HEK293 (cell line): ENCODE measurements at regions not wholly inside any gene's neighbourhood (a gene's known extent, or its start where the extent isn't known, plus 50 kb on each side); places are given as distances from the start of the nearest gene placed in this dataset.

ENCODE experiments used
- KLF9 ChIP-seq: fragments of 450-650 bp; formaldehyde crosslinking; IDR thresholded peaks from 2 replicates; pipeline ENCODE4 v1.5.1; 2016; ENCODE audit warnings: missing biosample characterization, missing genetic modification characterization, low read depth
- PRDM1 ChIP-seq: fragments of 450-650 bp; formaldehyde crosslinking; IDR thresholded peaks from 2 replicates; pipeline ENCODE4; 2016; ENCODE audit warnings: missing biosample characterization, missing genetic modification characterization
- SALL2 ChIP-seq: fragments of 450-650 bp; formaldehyde crosslinking; IDR thresholded peaks from 2 replicates; pipeline ENCODE4 v1.5.0; 2017; ENCODE audit warnings: missing biosample characterization, mild to moderate bottlenecking, missing genetic modification characterization, borderline replicate concordance
- YY1 ChIP-seq: fragments of 450-650 bp; formaldehyde crosslinking; IDR thresholded peaks from 2 replicates; pipeline ENCODE4 v1.5.1; 2018; ENCODE audit warnings: missing biosample characterization, missing genetic modification characterization
- ZNF138 ChIP-seq: fragments of 450-650 bp; formaldehyde crosslinking; IDR thresholded peaks from 2 replicates; pipeline ENCODE4 v1.5.1; 2016; ENCODE audit warnings: missing biosample characterization, missing genetic modification characterization, borderline replicate concordance
- ZNF501 ChIP-seq: fragments of 450-650 bp; formaldehyde crosslinking; IDR thresholded peaks from 2 replicates; pipeline ENCODE4 v1.5.1; 2016; ENCODE audit warnings: missing biosample characterization, missing genetic modification characterization
- ZNF513 ChIP-seq: fragments of 450-650 bp; IDR thresholded peaks from 2 replicates; pipeline ENCODE4 v1.5.1; 2018; ENCODE audit warnings: missing biosample characterization, missing genetic modification characterization
- ZNF624 ChIP-seq: fragments of 450-650 bp; formaldehyde crosslinking; IDR thresholded peaks from 2 replicates; pipeline ENCODE4 v1.5.1; 2017; ENCODE audit warnings: missing biosample characterization, missing genetic modification characterization
- ZNF639 ChIP-seq: fragments of 450-650 bp; formaldehyde crosslinking; IDR thresholded peaks from 2 replicates; pipeline ENCODE4 v1.5.1; 2016; ENCODE audit warnings: missing biosample characterization, missing genetic modification characterization
- ZNF701 ChIP-seq: fragments of 450-650 bp; formaldehyde crosslinking; IDR thresholded peaks from 2 replicates; pipeline ENCODE4 v1.5.1; 2016; ENCODE audit warnings: missing biosample characterization, missing genetic modification characterization
- TF ChIP-seq, protein P1 (sequence below): fragments of 450-650 bp; formaldehyde crosslinking; IDR thresholded peaks from 2 replicates; pipeline ENCODE4 v1.5.1; 2016; ENCODE audit warnings: missing biosample characterization, missing genetic modification characterization
- TF ChIP-seq, protein P2 (sequence below): fragments of 450-650 bp; formaldehyde crosslinking; IDR thresholded peaks from 2 replicates; pipeline ENCODE4 v1.5.1; 2016; ENCODE audit warnings: missing biosample characterization, missing genetic modification characterization

DNA sequence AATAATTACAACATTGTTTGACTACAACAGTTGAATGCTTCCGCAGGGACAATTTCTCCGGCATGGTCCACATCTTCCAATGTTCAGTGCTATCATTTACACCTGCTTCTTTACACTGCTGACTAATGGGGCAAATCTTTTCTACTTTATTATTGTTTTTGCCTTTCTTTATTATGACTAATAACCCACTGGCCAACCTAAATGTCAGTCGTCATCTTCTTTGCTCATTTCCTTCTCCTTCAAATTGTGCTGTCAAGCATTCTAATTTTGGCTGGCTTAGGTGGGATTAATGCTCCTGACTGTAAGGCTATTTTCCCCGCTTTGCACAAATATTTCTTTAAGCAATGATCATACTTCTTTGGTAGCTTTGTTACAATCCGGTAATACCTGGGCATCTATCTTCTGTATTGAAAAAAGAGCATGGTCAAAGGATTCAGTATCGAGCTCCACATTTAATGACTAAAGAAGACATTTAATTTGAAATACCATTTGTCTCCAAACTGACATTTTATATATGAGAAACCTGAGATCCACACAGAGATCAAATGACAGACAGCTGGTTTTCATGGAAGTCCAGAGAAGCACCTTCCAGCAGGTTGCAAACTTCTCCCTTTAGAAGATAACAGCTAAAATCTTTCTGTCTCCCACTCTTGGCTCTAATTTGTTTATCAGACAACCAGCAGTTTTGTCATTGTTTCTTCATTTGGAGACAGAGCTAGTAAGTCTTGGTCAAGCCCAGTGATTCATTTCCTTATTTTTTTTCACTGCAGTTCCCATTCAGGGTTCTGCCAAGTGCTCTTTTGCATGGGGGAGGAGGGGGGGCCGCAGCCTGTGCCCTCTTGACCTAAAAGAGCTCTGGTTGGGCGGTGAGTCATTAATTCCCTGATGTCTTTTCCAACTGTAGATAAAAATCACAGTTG lies 132.9 kb downstream of the SOCS6 start:
- TF ChIP-seq, protein P1, sequence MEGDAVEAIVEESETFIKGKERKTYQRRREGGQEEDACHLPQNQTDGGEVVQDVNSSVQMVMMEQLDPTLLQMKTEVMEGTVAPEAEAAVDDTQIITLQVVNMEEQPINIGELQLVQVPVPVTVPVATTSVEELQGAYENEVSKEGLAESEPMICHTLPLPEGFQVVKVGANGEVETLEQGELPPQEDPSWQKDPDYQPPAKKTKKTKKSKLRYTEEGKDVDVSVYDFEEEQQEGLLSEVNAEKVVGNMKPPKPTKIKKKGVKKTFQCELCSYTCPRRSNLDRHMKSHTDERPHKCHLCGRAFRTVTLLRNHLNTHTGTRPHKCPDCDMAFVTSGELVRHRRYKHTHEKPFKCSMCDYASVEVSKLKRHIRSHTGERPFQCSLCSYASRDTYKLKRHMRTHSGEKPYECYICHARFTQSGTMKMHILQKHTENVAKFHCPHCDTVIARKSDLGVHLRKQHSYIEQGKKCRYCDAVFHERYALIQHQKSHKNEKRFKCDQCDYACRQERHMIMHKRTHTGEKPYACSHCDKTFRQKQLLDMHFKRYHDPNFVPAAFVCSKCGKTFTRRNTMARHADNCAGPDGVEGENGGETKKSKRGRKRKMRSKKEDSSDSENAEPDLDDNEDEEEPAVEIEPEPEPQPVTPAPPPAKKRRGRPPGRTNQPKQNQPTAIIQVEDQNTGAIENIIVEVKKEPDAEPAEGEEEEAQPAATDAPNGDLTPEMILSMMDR = no peak
- TF ChIP-seq ZNF639 (tag by site-specific recombination) (no peak), ZNF624 (no peak), PRDM1 (tag by site-specific recombination) (no peak), ZNF501 (tag by site-specific recombination) (no peak), ZNF513 (tag by site-specific recombination) (no peak), ZNF701 (no peak), SALL2 (tag by site-specific recombination) (no peak), ZNF138 (tag by site-specific recombination) (no peak), YY1 (no peak), KLF9 (no peak)
- TF ChIP-seq, protein P2, sequence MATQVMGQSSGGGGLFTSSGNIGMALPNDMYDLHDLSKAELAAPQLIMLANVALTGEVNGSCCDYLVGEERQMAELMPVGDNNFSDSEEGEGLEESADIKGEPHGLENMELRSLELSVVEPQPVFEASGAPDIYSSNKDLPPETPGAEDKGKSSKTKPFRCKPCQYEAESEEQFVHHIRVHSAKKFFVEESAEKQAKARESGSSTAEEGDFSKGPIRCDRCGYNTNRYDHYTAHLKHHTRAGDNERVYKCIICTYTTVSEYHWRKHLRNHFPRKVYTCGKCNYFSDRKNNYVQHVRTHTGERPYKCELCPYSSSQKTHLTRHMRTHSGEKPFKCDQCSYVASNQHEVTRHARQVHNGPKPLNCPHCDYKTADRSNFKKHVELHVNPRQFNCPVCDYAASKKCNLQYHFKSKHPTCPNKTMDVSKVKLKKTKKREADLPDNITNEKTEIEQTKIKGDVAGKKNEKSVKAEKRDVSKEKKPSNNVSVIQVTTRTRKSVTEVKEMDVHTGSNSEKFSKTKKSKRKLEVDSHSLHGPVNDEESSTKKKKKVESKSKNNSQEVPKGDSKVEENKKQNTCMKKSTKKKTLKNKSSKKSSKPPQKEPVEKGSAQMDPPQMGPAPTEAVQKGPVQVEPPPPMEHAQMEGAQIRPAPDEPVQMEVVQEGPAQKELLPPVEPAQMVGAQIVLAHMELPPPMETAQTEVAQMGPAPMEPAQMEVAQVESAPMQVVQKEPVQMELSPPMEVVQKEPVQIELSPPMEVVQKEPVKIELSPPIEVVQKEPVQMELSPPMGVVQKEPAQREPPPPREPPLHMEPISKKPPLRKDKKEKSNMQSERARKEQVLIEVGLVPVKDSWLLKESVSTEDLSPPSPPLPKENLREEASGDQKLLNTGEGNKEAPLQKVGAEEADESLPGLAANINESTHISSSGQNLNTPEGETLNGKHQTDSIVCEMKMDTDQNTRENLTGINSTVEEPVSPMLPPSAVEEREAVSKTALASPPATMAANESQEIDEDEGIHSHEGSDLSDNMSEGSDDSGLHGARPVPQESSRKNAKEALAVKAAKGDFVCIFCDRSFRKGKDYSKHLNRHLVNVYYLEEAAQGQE (tag by site-specific recombination) = no peak
